ENCODE measurements at regions not wholly inside any gene's neighbourhood (a gene's known extent, or its start where the extent isn't known, plus 50 kb on each side); places are given as distances from the start of the nearest gene placed in this dataset.

DNA sequence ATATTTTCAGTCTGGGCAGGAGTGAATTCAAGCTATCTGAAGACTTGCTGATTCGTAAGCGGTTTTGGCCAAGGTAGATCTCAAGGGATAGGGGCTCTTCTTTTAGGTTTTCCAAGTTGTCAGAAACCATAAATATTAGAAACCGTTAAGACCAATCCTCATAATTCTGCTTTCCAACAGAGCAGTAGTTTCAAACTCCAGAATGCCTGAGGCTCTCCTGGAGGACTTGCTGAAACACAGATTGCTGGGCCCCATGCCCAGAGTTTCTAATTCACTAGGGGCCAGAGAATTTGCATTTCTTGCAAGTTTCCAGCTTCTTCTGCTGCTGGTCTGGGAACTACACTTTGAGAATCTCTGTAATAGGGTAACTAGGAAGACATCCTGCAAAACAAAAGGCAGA, 1855.7 kb upstream of the CELF4 start:
- Histone ChIP-seq H3F3A (replicated peaks; ENCODE audit: low read depth) (no peaks in the 10 kb centered on the region), H3K79me2 (replicated peaks; ENCODE audit: insufficient read depth) (0 out of 2 replicates have a peak, but pooled peaks cover 5% of the 10 kb centered on the region), H3K9me2 (ENCODE audit: insufficient read depth) (peaks cover 19% of the 10 kb centered on the region; the same call in 1 of the 2 replicates), H3K27ac (ENCODE audit: low read depth) (no peak overlapping the region), H3K4me2 (no peak overlapping the region), H3K36me3 (ENCODE audit: insufficient read depth) (no peaks in the 10 kb centered on the region), H2AFZ (no peak overlapping the region), H3K27me3 (ENCODE audit: insufficient read depth) (no peaks in the 10 kb centered on the region), H3K4me1 (ENCODE audit: insufficient read depth) (no peaks in the 10 kb centered on the region), H3K4me3 (no peak overlapping the region), H4K20me1 (replicated peaks; ENCODE audit: insufficient read depth) (no peaks in the 10 kb centered on the region; the same call in 1 of the 2 replicates)
- DNase-seq (ENCODE audit: low spot score) (no peak), ATAC-seq (no peak)
- TF ChIP-seq, protein P1, sequence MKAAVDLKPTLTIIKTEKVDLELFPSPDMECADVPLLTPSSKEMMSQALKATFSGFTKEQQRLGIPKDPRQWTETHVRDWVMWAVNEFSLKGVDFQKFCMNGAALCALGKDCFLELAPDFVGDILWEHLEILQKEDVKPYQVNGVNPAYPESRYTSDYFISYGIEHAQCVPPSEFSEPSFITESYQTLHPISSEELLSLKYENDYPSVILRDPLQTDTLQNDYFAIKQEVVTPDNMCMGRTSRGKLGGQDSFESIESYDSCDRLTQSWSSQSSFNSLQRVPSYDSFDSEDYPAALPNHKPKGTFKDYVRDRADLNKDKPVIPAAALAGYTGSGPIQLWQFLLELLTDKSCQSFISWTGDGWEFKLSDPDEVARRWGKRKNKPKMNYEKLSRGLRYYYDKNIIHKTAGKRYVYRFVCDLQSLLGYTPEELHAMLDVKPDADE (IDR thresholded peaks at IDR 0.05): no peak
- TF ChIP-seq ZNF114 (CRISPR knock-in tag; IDR thresholded peaks at IDR 0.05): no peak
- TF ChIP-seq EZH2phosphoT487 (IDR thresholded peaks at IDR 0.05; ENCODE audit: unreplicated experiment): no peak
- no peak for TF ChIP-seq JUNB (IDR thresholded peaks at IDR 0.05; ENCODE audit: unreplicated experiment)
- no peak for TF ChIP-seq NANOG (IDR thresholded peaks at IDR 0.05; ENCODE audit: borderline replicate concordance)
- no peak overlapping the region for H3K4me3 Mint-ChIP-seq
- no peak overlapping the region for H3K27ac Mint-ChIP-seq
- H3K4me1 Mint-ChIP-seq: no peaks in the 10 kb centered on the region
- no peaks in the 10 kb centered on the region; the same call in 2 of the 3 replicates for H3K36me3 Mint-ChIP-seq (ENCODE audit: low read depth)
- H3K9me3 Mint-ChIP-seq: no peaks in the 10 kb centered on the region
- H3K27me3 Mint-ChIP-seq (ENCODE audit: insufficient read depth, low read depth, poor library complexity): peaks cover 3% of the 10 kb centered on the region

DNA sequence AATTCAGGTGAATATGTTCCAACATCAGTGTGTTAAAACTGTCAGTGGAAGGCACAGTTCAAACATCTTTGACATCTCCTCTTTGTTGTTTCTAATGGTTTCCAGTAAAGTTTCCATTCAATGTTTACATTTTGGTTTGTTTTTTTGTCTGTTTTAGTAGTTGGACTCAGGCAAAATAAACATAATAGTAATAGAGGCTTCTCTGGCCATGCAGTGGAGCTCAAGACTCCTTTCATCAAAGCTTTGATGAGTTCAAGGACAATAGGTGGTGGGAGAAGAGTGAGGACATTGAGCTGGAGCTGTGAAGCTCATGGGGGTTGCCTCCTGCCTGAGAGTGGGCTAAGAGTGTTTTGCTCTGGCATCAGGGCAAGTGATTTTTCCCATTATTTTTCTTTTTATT, 1853.7 kb upstream of the CELF4 start:
- Mint-ChIP-seq H3K4me3 (no peak overlapping the region), H3K36me3 (ENCODE audit: low read depth) (no peaks in the 10 kb centered on the region; the same call in 2 of the 3 replicates), H3K27me3 (ENCODE audit: insufficient read depth, low read depth, poor library complexity) (peaks cover 3% of the 10 kb centered on the region), H3K4me1 (no peaks in the 10 kb centered on the region), H3K27ac (no peak overlapping the region), H3K9me3 (no peaks in the 10 kb centered on the region)
- no peaks in the 10 kb centered on the region for H3K36me3 ChIP-seq (ENCODE audit: insufficient read depth)
- H3K4me2 ChIP-seq: no peak overlapping the region
- no peaks in the 10 kb centered on the region for H3K4me1 ChIP-seq (ENCODE audit: insufficient read depth)
- no peaks in the 10 kb centered on the region for H3F3A ChIP-seq (replicated peaks; ENCODE audit: low read depth)
- no peak overlapping the region for H2AFZ ChIP-seq
- H4K20me1 ChIP-seq (replicated peaks; ENCODE audit: insufficient read depth): no peaks in the 10 kb centered on the region; the same call in 1 of the 2 replicates
- H3K27me3 ChIP-seq (ENCODE audit: insufficient read depth): no peaks in the 10 kb centered on the region
- no peaks in the 10 kb centered on the region for H3K79me2 ChIP-seq (replicated peaks; ENCODE audit: insufficient read depth)
- ATAC-seq (no peak), DNase-seq (ENCODE audit: low spot score) (no peak)
- H3K4me3 ChIP-seq: no peak overlapping the region
- H3K27ac ChIP-seq (ENCODE audit: low read depth): no peak overlapping the region
- TF ChIP-seq EZH2phosphoT487 (IDR thresholded peaks at IDR 0.05; ENCODE audit: unreplicated experiment): no peak
- peaks cover 12% of the 10 kb centered on the region; the same call in 1 of the 2 replicates for H3K9me2 ChIP-seq (ENCODE audit: insufficient read depth)

DNA sequence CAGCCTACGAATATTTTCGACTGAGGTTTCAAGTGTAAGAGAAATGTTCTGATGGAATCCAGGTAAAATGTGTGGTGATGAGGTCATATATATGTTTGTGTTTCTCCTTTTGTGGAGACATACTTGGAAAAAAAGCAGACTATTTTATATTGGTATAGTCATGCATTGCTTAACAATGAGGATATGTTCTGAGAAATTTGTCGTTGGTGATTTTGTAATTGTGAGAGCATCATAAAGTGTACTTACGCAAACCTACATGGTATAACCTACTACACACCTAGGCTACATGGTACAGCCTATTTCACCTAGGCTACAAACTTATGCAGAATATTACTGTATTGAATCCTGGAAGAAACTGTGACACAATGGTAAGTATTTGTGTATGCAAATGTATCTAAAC, 1849.9 kb upstream of the CELF4 start:
- Histone ChIP-seq H4K20me1 (replicated peaks; ENCODE audit: insufficient read depth) (no peaks in the 10 kb centered on the region; the same call in 1 of the 2 replicates), H3K79me2 (replicated peaks; ENCODE audit: insufficient read depth) (no peaks in the 10 kb centered on the region), H2AFZ (no peak overlapping the region), H3K4me2 (no peak overlapping the region), H3F3A (replicated peaks; ENCODE audit: low read depth) (no peaks in the 10 kb centered on the region), H3K4me3 (no peak overlapping the region), H3K4me1 (ENCODE audit: insufficient read depth) (no peaks in the 10 kb centered on the region; the same call in 1 of the 2 replicates), H3K27me3 (ENCODE audit: insufficient read depth) (no peaks in the 10 kb centered on the region), H3K27ac (ENCODE audit: low read depth) (no peak overlapping the region), H3K9me2 (ENCODE audit: insufficient read depth) (peaks cover 6% of the 10 kb centered on the region; the same call in 1 of the 2 replicates), H3K36me3 (ENCODE audit: insufficient read depth) (no peaks in the 10 kb centered on the region)
- Mint-ChIP-seq H3K36me3 (ENCODE audit: low read depth) (no peaks in the 10 kb centered on the region), H3K27ac (no peak overlapping the region), H3K4me1 (no peaks in the 10 kb centered on the region), H3K9me3 (no peaks in the 10 kb centered on the region), H3K4me3 (no peak overlapping the region), H3K27me3 (ENCODE audit: insufficient read depth, low read depth, poor library complexity) (peaks cover 3% of the 10 kb centered on the region)
- ATAC-seq (no peak), DNase-seq (ENCODE audit: low spot score) (no peak)
- TF ChIP-seq STAT1 (IDR thresholded peaks at IDR 0.05; ENCODE audit: unreplicated experiment): no peak
- TF ChIP-seq EZH2phosphoT487 (IDR thresholded peaks at IDR 0.05; ENCODE audit: unreplicated experiment): no peak
- TF ChIP-seq CREB1 (CRISPR knock-in tag; IDR thresholded peaks at IDR 0.05; ENCODE audit: low read depth): no peak
- TF ChIP-seq NANOG (IDR thresholded peaks at IDR 0.05; ENCODE audit: borderline replicate concordance): no peak
- no peak for TF ChIP-seq ZNF331 (CRISPR knock-in tag; IDR thresholded peaks at IDR 0.05; ENCODE audit: low read depth)
- TF ChIP-seq, protein P2, sequence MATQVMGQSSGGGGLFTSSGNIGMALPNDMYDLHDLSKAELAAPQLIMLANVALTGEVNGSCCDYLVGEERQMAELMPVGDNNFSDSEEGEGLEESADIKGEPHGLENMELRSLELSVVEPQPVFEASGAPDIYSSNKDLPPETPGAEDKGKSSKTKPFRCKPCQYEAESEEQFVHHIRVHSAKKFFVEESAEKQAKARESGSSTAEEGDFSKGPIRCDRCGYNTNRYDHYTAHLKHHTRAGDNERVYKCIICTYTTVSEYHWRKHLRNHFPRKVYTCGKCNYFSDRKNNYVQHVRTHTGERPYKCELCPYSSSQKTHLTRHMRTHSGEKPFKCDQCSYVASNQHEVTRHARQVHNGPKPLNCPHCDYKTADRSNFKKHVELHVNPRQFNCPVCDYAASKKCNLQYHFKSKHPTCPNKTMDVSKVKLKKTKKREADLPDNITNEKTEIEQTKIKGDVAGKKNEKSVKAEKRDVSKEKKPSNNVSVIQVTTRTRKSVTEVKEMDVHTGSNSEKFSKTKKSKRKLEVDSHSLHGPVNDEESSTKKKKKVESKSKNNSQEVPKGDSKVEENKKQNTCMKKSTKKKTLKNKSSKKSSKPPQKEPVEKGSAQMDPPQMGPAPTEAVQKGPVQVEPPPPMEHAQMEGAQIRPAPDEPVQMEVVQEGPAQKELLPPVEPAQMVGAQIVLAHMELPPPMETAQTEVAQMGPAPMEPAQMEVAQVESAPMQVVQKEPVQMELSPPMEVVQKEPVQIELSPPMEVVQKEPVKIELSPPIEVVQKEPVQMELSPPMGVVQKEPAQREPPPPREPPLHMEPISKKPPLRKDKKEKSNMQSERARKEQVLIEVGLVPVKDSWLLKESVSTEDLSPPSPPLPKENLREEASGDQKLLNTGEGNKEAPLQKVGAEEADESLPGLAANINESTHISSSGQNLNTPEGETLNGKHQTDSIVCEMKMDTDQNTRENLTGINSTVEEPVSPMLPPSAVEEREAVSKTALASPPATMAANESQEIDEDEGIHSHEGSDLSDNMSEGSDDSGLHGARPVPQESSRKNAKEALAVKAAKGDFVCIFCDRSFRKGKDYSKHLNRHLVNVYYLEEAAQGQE (IDR thresholded peaks at IDR 0.05; ENCODE audit: unreplicated experiment): no peak
- no peak for TF ChIP-seq POLR2AphosphoS5 (IDR thresholded peaks at IDR 0.05; ENCODE audit: low read depth)
- no peak for TF ChIP-seq JUNB (IDR thresholded peaks at IDR 0.05; ENCODE audit: unreplicated experiment)

Data from GM23338 (cell line).